ENCODE measurements at regions not wholly inside any gene's neighbourhood (a gene's known extent, or its start where the extent isn't known, plus 50 kb on each side); places are given as distances from the start of the nearest gene placed in this dataset.

DNA sequence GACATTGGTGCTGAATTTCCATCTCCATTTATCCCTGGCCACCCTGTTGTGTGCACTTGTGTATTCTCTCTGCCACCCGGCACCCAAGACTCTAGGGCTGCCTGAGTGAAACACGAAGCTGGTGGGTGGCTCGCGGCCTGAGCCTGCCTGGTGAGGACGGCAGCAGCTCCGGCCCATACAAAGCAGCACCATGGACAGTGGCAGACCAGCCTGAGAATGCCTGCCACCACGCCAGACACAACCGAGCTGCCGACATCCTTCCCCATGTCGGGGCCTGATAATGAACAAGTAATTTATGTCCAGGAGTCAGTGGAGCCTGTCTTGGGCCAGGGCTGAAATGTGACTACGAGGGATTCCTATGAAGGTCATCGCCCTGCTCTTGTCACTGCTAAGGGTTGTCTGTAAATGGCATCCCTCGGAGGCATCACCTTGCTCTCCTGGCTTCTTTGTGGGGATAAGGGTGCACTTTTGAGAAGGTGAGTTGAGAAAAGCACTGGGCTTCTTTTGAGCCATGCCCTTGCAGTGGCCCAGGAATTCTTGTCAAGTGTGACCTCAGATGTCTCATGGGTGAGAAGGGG lies 175.7 kb downstream of the MELK start:
- Histone ChIP-seq H3K27ac (ENCODE audit: extremely low read depth, low read depth, low read length) (no peak overlapping the region), H3K9ac (ENCODE audit: insufficient read depth in 1 of 2, low read depth in 2 of 2, low read length in 2 of 2) (no peak overlapping the region), H3K4me1 (replicated peaks in 1 of 2; ENCODE audit: control insufficient read depth in 2 of 2, insufficient read depth in 2 of 2, low read length in 2 of 2) (no peaks in the 10 kb centered on the region), H3K4me3 (no peak overlapping the region), H2AFZ (ENCODE audit: low read depth, low read length) (no peak overlapping the region), H3K27me3 (ENCODE audit: control insufficient read depth in 2 of 2, insufficient read depth in 2 of 2, low read length in 2 of 2) (peaks cover 0 to 13% of the 10 kb centered on the region in 2 experiments; a peak in 1 of 5 replicates), H3K36me3 (ENCODE audit: control insufficient read depth, insufficient read depth, low read length) (no peaks in the 10 kb centered on the region), H3K9me1 (ENCODE audit: control insufficient read depth, insufficient read depth, low read length) (no peaks in the 10 kb centered on the region), H3K79me2 (ENCODE audit: control insufficient read depth, insufficient read depth, low read length) (no peaks in the 10 kb centered on the region), H4K20me1 (replicated peaks; ENCODE audit: control insufficient read depth, insufficient read depth, low read length) (no peaks in the 10 kb centered on the region), H3K4me2 (ENCODE audit: insufficient read depth, low read length) (no peak overlapping the region), H3K9me3 (replicated peaks; ENCODE audit: control insufficient read depth, insufficient read depth, low read depth, low read length) (no peaks in the 10 kb centered on the region)
- 5% methylated on average over 11 of the region's 13 CpGs for WGBS (ENCODE audit: insufficient coverage, low coverage, missing lambda C conversion rate)
- in situ Hi-C loops (cut with MboI) (loop anchor here (25.0 kb wide), 1 partner anchor 336 kb away; the partner anchor contains the start of gene RNF38), intact Hi-C loops (cut with micrococcal nuclease) (no loop called here)
- no TSS peak for BruUV-seq (replicated peaks)
- POLR2A ChIA-PET: no interaction called here
- peak; percentile 81 for ATAC-seq
- CTCF ChIA-PET (ENCODE audit: low intra/inter-chr PET ratio): no interaction called here
- peak; percentile 38 to 42 (median 38) for DNase-seq (ENCODE audit: extremely low read depth in 1 of 4, low spot score in 3 of 4)
- no peak for FAIRE-seq
- TF ChIP-seq PHF20 (IDR thresholded peaks at IDR 0.05; ENCODE audit: partially characterized antibody) (no peak), MIER1 (IDR thresholded peaks at IDR 0.05; ENCODE audit: low read depth) (peak; percentile 88), MTA3 (IDR thresholded peaks at IDR 0.05; ENCODE audit: borderline replicate concordance) (no peak), ELF1 (tag; IDR thresholded peaks at IDR 0.05) (no peak), ZFPM2 (CRISPR knock-in tag; IDR thresholded peaks at IDR 0.05) (no peak), PHTF2 (CRISPR knock-in tag; IDR thresholded peaks at IDR 0.05) (no peak), ZNF3 (CRISPR knock-in tag; IDR thresholded peaks at IDR 0.05) (no peak), CCNT2 (IDR thresholded peaks at IDR 0.05; ENCODE audit: borderline replicate concordance, extremely low read depth, insufficient read length, low read depth, low read length) (no peak)
- TF ChIP-seq, protein P1, sequence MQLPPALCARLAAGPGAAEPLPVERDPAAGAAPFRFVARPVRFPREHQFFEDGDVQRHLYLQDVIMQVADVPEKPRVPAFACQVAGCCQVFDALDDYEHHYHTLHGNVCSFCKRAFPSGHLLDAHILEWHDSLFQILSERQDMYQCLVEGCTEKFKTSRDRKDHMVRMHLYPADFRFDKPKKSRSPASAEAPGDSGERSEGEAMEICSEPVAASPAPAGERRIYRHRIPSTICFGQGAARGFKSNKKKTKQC (CRISPR knock-in tag; IDR thresholded peaks at IDR 0.05): peak; percentile 64; the same call in 1 of the 2 replicates
- TF ChIP-seq, protein P2, sequence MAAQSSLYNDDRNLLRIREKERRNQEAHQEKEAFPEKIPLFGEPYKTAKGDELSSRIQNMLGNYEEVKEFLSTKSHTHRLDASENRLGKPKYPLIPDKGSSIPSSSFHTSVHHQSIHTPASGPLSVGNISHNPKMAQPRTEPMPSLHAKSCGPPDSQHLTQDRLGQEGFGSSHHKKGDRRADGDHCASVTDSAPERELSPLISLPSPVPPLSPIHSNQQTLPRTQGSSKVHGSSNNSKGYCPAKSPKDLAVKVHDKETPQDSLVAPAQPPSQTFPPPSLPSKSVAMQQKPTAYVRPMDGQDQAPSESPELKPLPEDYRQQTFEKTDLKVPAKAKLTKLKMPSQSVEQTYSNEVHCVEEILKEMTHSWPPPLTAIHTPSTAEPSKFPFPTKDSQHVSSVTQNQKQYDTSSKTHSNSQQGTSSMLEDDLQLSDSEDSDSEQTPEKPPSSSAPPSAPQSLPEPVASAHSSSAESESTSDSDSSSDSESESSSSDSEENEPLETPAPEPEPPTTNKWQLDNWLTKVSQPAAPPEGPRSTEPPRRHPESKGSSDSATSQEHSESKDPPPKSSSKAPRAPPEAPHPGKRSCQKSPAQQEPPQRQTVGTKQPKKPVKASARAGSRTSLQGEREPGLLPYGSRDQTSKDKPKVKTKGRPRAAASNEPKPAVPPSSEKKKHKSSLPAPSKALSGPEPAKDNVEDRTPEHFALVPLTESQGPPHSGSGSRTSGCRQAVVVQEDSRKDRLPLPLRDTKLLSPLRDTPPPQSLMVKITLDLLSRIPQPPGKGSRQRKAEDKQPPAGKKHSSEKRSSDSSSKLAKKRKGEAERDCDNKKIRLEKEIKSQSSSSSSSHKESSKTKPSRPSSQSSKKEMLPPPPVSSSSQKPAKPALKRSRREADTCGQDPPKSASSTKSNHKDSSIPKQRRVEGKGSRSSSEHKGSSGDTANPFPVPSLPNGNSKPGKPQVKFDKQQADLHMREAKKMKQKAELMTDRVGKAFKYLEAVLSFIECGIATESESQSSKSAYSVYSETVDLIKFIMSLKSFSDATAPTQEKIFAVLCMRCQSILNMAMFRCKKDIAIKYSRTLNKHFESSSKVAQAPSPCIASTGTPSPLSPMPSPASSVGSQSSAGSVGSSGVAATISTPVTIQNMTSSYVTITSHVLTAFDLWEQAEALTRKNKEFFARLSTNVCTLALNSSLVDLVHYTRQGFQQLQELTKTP (IDR thresholded peaks at IDR 0.05; ENCODE audit: low read depth in 1 of 2, partially characterized antibody in 2 of 2): peak in 1 of 2 experiments; percentile 57

Measured in K562 (cell line).